Dedifferentiated amniotic fluid mesenchymal stem cell (primary cell): ENCODE measurements at regions not wholly inside any gene's neighbourhood (a gene's known extent, or its start where the extent isn't known, plus 50 kb on each side); places are given as distances from the start of the nearest gene placed in this dataset.

Source experiments
- DNase-seq: peaks from one replicate; pipeline ENCODE4 v3.0.0-alpha.2; 2016; ENCODE audit errors: extremely low spot score

- DNase-seq: no peak
Observed at GRCh38 chr2:219893541-219893940, 266.1 kb downstream of the SLC4A3 start.

GRCh38 chr2:219897456-219897855 is 270.0 kb downstream of the SLC4A3 start:
- no peak for DNase-seq

- no peak for DNase-seq
Observed at GRCh38 chr2:219901155-219901554, 273.7 kb downstream of the SLC4A3 start.

GRCh38 chr2:219902891-219903552 is 275.6 kb downstream of the SLC4A3 start:
- DNase-seq: no peak

GRCh38 chr2:219905640-219906039 is 278.2 kb downstream of the SLC4A3 start:
- DNase-seq: no peak

GRCh38 chr2:219906114-219907010 is 278.9 kb downstream of the SLC4A3 start:
- DNase-seq: no peak

- no peak for DNase-seq
Observed at GRCh38 chr2:219907011-219907365, 279.6 kb downstream of the SLC4A3 start.

- DNase-seq: no peak
Observed at GRCh38 chr2:219908538-219908937, 281.1 kb downstream of the SLC4A3 start.

GRCh38 chr2:219911541-219911940 is 284.1 kb downstream of the SLC4A3 start:
- no peak for DNase-seq

GRCh38 chr2:219912491-219912921 is 285.1 kb downstream of the SLC4A3 start:
- DNase-seq: peak; percentile 80

GRCh38 chr2:219914577-219914976 is 287.1 kb downstream of the SLC4A3 start:
- DNase-seq: no peak

GRCh38 chr2:219916281-219916680 is 288.9 kb downstream of the SLC4A3 start:
- no peak for DNase-seq

GRCh38 chr2:219916726-219917440 is 289.5 kb downstream of the SLC4A3 start:
- DNase-seq: no peak

GRCh38 chr2:219918254-219918653 is 290.8 kb downstream of the SLC4A3 start:
- no peak for DNase-seq

GRCh38 chr2:219918944-219919343 is 291.5 kb downstream of the SLC4A3 start:
- DNase-seq: no peak

GRCh38 chr2:219919506-219919905 is 292.1 kb downstream of the SLC4A3 start:
- DNase-seq: no peak

- no peak for DNase-seq
Observed at GRCh38 chr2:219929835-219930234, 302.4 kb downstream of the SLC4A3 start.

GRCh38 chr2:219939647-219940046 is 312.2 kb downstream of the SLC4A3 start:
- DNase-seq: no peak

GRCh38 chr2:219944866-219945265 is 317.4 kb downstream of the SLC4A3 start:
- no peak for DNase-seq

- DNase-seq: no peak
Observed at GRCh38 chr2:219946021-219946420, 318.6 kb downstream of the SLC4A3 start.

- no peak for DNase-seq
Observed at GRCh38 chr2:219946529-219946928, 319.1 kb downstream of the SLC4A3 start.

- DNase-seq: peak; percentile 65
Observed at GRCh38 chr2:219947575-219947974, 320.1 kb downstream of the SLC4A3 start.

- no peak for DNase-seq
Observed at GRCh38 chr2:219949053-219949452, 321.6 kb downstream of the SLC4A3 start.
